Ramos (cell line): ENCODE measurements at regions not wholly inside any gene's neighbourhood (a gene's known extent, or its start where the extent isn't known, plus 50 kb on each side); places are given as distances from the start of the nearest gene placed in this dataset.

Experiments used
- in situ Hi-C: fragments of 300-500 bp; cut with MboI; formaldehyde crosslinking; loops from one replicate; pipeline ENCODE4 v1.14.3; 2022; ENCODE audit warnings: low sequenced_read_pairs; ENCODE audit not compliant: unreplicated experiment

GRCh38 chr11:70820311-70820710 is 422.0 kb downstream of the CTTN start:
- in situ Hi-C loops, result no loop called here

- in situ Hi-C loops, result no loop called here
Measured at GRCh38 chr11:70820712-70821111, 422.4 kb downstream of the CTTN start.

- in situ Hi-C loops, result no loop called here
Measured at GRCh38 chr11:70823771-70824170, 425.4 kb downstream of the CTTN start.

GRCh38 chr11:70824605-70825245 is 426.4 kb downstream of the CTTN start:
- in situ Hi-C loops, result no loop called here

- in situ Hi-C loops, result no loop called here
Measured at GRCh38 chr11:70825893-70826540, 426.4 kb downstream of the SHANK2 start.

- in situ Hi-C loops, result no loop called here
Measured at GRCh38 chr11:70826541-70827335, 425.6 kb downstream of the SHANK2 start.

- in situ Hi-C loops, result no loop called here
Measured at GRCh38 chr11:70828593-70829082, 423.7 kb downstream of the SHANK2 start.

- in situ Hi-C loops, result no loop called here
Measured at GRCh38 chr11:70829134-70829885, 423.1 kb downstream of the SHANK2 start.

GRCh38 chr11:70829886-70830272 is 422.5 kb downstream of the SHANK2 start:
- in situ Hi-C loops, result no loop called here

- in situ Hi-C loops, result no loop called here
Measured at GRCh38 chr11:70833011-70833410, 419.4 kb downstream of the SHANK2 start.

GRCh38 chr11:70833554-70833953 is 418.8 kb downstream of the SHANK2 start:
- in situ Hi-C loops, result no loop called here

GRCh38 chr11:70834277-70834940 is 418.0 kb downstream of the SHANK2 start:
- in situ Hi-C loops, result no loop called here

GRCh38 chr11:70834984-70835560 is 417.3 kb downstream of the SHANK2 start:
- in situ Hi-C loops, result no loop called here

- in situ Hi-C loops, result no loop called here
Measured at GRCh38 chr11:70836071-70836470, 416.3 kb downstream of the SHANK2 start.

- in situ Hi-C loops, result no loop called here
Measured at GRCh38 chr11:70838198-70838597, 414.2 kb downstream of the SHANK2 start.

- in situ Hi-C loops, result no loop called here
Measured at GRCh38 chr11:70839851-70840250, 412.5 kb downstream of the SHANK2 start.

- in situ Hi-C loops, result no loop called here
Measured at GRCh38 chr11:70841264-70841663, 411.1 kb downstream of the SHANK2 start.

GRCh38 chr11:70842256-70842655 is 410.1 kb downstream of the SHANK2 start:
- in situ Hi-C loops, result no loop called here

GRCh38 chr11:70842701-70843100 is 409.7 kb downstream of the SHANK2 start:
- in situ Hi-C loops, result no loop called here

- in situ Hi-C loops, result no loop called here
Measured at GRCh38 chr11:70843906-70844305, 408.5 kb downstream of the SHANK2 start.
